ENCODE measurements at regions not wholly inside any gene's neighbourhood (a gene's known extent, or its start where the extent isn't known, plus 50 kb on each side); places are given as distances from the start of the nearest gene placed in this dataset.

- TF ChIP-seq CTCF (IDR thresholded peaks at IDR 0.05) = no peak
- no peak for TF ChIP-seq POLR2A (IDR thresholded peaks at IDR 0.05)
Measured at GRCh38 chr11:79932612-79933011, 491.8 kb upstream of the TENM4 start.
